ENCODE measurements at regions not wholly inside any gene's neighbourhood (a gene's known extent, or its start where the extent isn't known, plus 50 kb on each side); places are given as distances from the start of the nearest gene placed in this dataset.

GRCh38 chr10:33945051-33945450 is 610.6 kb upstream of the NRP1 start:
- Histone ChIP-seq H3K27ac (ENCODE audit: low read depth in 1 of 2, low read length in 2 of 2) (no peak overlapping the region), H3K4me3 (replicated peaks in 1 of 3; ENCODE audit: low read depth in 2 of 3, low read length in 3 of 3) (no peak overlapping the region), H3K4me2 (replicated peaks; ENCODE audit: extremely low read depth, low read length, poor library complexity, severe bottlenecking) (no peak overlapping the region), H3K4me1 (ENCODE audit: control insufficient read depth in 1 of 2, insufficient read depth in 2 of 2, low read length in 2 of 2) (no peaks in the 10 kb centered on the region), H3K79me2 (ENCODE audit: insufficient read depth, low read length) (no peaks in the 10 kb centered on the region), H2AFZ (ENCODE audit: insufficient read depth, low read depth, low read length, poor library complexity, severe bottlenecking) (no peak overlapping the region), H3K9me3 (replicated peaks in 1 of 2; ENCODE audit: control insufficient read depth in 1 of 2, insufficient read depth in 1 of 2, low read length in 2 of 2) (no peaks in the 10 kb centered on the region), H3K9ac (ENCODE audit: insufficient read depth, low read length, poor library complexity, severe bottlenecking) (no peak overlapping the region), H4K20me1 (ENCODE audit: insufficient read depth, low read length) (no peaks in the 10 kb centered on the region), H3K36me3 (replicated peaks in 1 of 2; ENCODE audit: control insufficient read depth in 1 of 2, insufficient read depth in 2 of 2, low read length in 2 of 2) (no peaks in the 10 kb centered on the region), H3K27me3 (ENCODE audit: control insufficient read depth in 2 of 2, insufficient read depth in 2 of 2, low read length in 2 of 2) (no peaks in the 10 kb centered on the region)
- no peak overlapping the region for H3K27ac Mint-ChIP-seq
- intact Hi-C loops (cut with micrococcal nuclease): no loop called here
- H3K36me3 Mint-ChIP-seq: no peaks in the 10 kb centered on the region
- H3K9me3 Mint-ChIP-seq: peaks cover 2 to 8% (median 3%) of the 10 kb centered on the region in 7 donors
- no peaks in the 10 kb centered on the region for H3K4me1 Mint-ChIP-seq
- no peak for DNase-seq
- WGBS (ENCODE audit: insufficient coverage): no CpG with 5 or more reads among the region's 1 CpG
- H3K4me3 Mint-ChIP-seq: no peak overlapping the region
- TF ChIP-seq CTCF (IDR thresholded peaks at IDR 0.05): no peak
- no peaks in the 10 kb centered on the region for H3K27me3 Mint-ChIP-seq (ENCODE audit: low read depth in 3 of 3)

DNA sequence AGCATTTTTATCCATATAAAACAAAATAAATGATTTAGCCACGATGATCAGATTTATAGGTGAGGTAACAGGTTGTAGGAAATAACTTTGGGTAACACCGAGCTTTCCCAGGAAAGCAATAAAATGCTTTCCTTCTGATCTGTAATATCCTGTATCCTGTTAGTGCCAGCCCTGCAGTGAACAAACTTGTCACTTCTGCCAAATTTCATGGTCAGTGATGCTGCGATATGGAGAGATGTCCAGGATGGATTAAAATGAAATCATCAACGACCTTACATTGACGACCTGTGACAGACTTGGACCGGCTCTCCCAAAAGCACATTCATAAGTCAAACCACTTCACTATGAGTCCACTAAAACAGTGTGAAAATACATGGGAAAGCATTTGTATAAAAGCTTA is 608.0 kb upstream of the NRP1 start:
- no peak for DNase-seq
- H3K4me3 ChIP-seq (replicated peaks in 1 of 3; ENCODE audit: low read depth in 2 of 3, low read length in 3 of 3): no peak overlapping the region
- H3K36me3 ChIP-seq (replicated peaks in 1 of 2; ENCODE audit: control insufficient read depth in 1 of 2, insufficient read depth in 2 of 2, low read length in 2 of 2): no peaks in the 10 kb centered on the region
- no peak for TF ChIP-seq CTCF (IDR thresholded peaks at IDR 0.05)
- H3K27ac ChIP-seq (ENCODE audit: low read depth in 1 of 2, low read length in 2 of 2): no peak overlapping the region
- no peak overlapping the region for H3K4me2 ChIP-seq (replicated peaks; ENCODE audit: extremely low read depth, low read length, poor library complexity, severe bottlenecking)
- no peaks in the 10 kb centered on the region for H3K9me3 ChIP-seq (replicated peaks in 1 of 2; ENCODE audit: control insufficient read depth in 1 of 2, insufficient read depth in 1 of 2, low read length in 2 of 2)
- H4K20me1 ChIP-seq (ENCODE audit: insufficient read depth, low read length): no peaks in the 10 kb centered on the region
- Mint-ChIP-seq H3K27ac (no peak overlapping the region), H3K4me1 (no peaks in the 10 kb centered on the region), H3K36me3 (no peaks in the 10 kb centered on the region), H3K9me3 (peaks cover 2 to 10% (median 3%) of the 10 kb centered on the region in 7 donors), H3K27me3 (ENCODE audit: low read depth in 3 of 3) (no peaks in the 10 kb centered on the region), H3K4me3 (no peak overlapping the region)
- no peaks in the 10 kb centered on the region for H3K27me3 ChIP-seq (ENCODE audit: control insufficient read depth in 2 of 2, insufficient read depth in 2 of 2, low read length in 2 of 2)
- no peak overlapping the region for H2AFZ ChIP-seq (ENCODE audit: insufficient read depth, low read depth, low read length, poor library complexity, severe bottlenecking)
- H3K4me1 ChIP-seq (ENCODE audit: control insufficient read depth in 1 of 2, insufficient read depth in 2 of 2, low read length in 2 of 2): no peaks in the 10 kb centered on the region
- H3K79me2 ChIP-seq (ENCODE audit: insufficient read depth, low read length): no peaks in the 10 kb centered on the region
- intact Hi-C loops (cut with micrococcal nuclease): no loop called here
- H3K9ac ChIP-seq (ENCODE audit: insufficient read depth, low read length, poor library complexity, severe bottlenecking): no peak overlapping the region
- 80% methylated on average over 1 of the region's 6 CpGs for whole genome bisulfite sequencing (ENCODE audit: insufficient coverage)

Measured in CD14-positive monocyte (primary cell).